A673 (cell line): ENCODE measurements at regions not wholly inside any gene's neighbourhood (a gene's known extent, or its start where the extent isn't known, plus 50 kb on each side); places are given as distances from the start of the nearest gene placed in this dataset.

Experiments
- EZH2 ChIP-seq: fragments of 200-600 bp; sonication (generic); IDR thresholded peaks from 2 replicates; pipeline ENCODE4 v1.6.1; 2017; ENCODE audit warnings: borderline replicate concordance, low read depth, mild to moderate bottlenecking, mixed read lengths, antibody characterized with exemption, low read length; ENCODE audit not compliant: poor library complexity, severe bottlenecking
- TF ChIP-seq, protein P1 (sequence below): fragments of 300-800, 200-600 bp; sonication (generic); conservative IDR thresholded peaks from 2 replicates; pipeline ENCODE4 v1.5.1; 2017; ENCODE audit warnings: low read depth, mild to moderate bottlenecking, antibody characterized with exemption, low read length, moderate library complexity, mixed read lengths

DNA sequence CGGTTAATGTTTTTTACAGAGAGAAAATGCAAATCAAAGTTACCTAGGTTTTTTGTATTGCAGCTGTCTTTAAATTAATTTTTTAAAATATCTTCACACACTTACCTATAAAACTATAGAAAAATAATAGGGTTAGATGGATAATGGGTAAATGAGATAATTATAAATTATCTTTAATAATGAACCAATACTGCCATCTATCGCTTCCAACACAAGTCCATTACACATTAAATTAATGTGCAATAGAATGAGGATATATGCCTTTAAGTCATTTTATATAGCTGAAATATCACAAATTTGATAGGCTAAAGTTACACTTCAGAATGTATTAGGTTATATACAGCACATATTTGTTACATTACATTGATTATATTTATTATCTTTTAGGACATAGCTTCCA lies 2212.8 kb downstream of the MRPL39 start:
- TF ChIP-seq, protein P1, sequence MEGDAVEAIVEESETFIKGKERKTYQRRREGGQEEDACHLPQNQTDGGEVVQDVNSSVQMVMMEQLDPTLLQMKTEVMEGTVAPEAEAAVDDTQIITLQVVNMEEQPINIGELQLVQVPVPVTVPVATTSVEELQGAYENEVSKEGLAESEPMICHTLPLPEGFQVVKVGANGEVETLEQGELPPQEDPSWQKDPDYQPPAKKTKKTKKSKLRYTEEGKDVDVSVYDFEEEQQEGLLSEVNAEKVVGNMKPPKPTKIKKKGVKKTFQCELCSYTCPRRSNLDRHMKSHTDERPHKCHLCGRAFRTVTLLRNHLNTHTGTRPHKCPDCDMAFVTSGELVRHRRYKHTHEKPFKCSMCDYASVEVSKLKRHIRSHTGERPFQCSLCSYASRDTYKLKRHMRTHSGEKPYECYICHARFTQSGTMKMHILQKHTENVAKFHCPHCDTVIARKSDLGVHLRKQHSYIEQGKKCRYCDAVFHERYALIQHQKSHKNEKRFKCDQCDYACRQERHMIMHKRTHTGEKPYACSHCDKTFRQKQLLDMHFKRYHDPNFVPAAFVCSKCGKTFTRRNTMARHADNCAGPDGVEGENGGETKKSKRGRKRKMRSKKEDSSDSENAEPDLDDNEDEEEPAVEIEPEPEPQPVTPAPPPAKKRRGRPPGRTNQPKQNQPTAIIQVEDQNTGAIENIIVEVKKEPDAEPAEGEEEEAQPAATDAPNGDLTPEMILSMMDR, result peak; percentile 47
- no peak for TF ChIP-seq EZH2
